HG03280 (cell line): ENCODE measurements at regions not wholly inside any gene's neighbourhood (a gene's known extent, or its start where the extent isn't known, plus 50 kb on each side); places are given as distances from the start of the nearest gene placed in this dataset.
A peak's percentile ranks its signal among the peaks of the same experiment; 100 is the strongest.
"Not testable (repeated sequence)": the region's sequence is repeated elsewhere in the genome, so short reads cannot be mapped to it uniquely, and the experiment has no call there.

Experiments
- ATAC-seq: cut with Tn5 transposase; IDR thresholded peaks from one replicate; pipeline ENCODE4 v1.9.1; 2021; ENCODE audit warnings: mild to moderate bottlenecking, moderate library complexity; ENCODE audit not compliant: unreplicated experiment

DNA sequence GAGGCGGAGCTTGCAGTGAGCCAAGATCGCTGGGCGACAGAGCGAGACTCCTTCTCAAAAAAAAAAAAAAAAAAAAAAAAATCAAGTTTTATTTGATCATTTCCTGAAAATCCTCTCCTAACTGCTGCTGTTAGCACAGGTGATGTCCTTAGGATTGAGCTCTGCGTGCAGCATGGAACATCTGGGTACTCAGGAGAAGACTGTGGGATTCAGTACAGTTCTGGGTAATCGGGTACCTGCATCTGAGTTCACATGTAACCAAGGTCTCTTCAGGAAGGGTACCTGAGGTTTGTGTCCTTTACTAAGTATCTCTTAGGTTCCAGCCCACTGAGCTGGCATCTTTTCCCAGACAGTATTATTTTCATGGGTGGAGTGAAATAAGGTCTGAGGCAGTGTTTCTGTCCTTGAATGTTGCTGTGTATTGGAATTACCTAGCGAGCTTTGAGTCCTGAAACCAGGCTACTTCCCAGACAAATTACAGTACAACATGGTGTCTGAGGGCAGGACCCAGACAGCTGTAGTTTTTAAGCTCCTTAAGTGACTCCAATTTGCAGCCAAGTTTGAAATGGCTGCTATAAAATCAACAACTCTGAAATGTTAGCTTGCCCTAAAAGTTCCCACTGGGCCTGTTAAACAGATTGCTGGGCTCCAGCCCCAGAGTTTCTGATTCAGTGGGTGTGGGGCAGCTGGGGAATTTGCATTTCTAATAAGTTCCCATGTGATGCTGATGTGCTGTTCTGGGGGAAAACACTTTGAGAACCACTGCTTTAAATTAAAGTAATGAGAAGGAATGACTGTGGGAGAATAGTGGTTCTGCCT is 120.5 kb downstream of the PMAIP1 start:
- no peak for ATAC-seq

DNA sequence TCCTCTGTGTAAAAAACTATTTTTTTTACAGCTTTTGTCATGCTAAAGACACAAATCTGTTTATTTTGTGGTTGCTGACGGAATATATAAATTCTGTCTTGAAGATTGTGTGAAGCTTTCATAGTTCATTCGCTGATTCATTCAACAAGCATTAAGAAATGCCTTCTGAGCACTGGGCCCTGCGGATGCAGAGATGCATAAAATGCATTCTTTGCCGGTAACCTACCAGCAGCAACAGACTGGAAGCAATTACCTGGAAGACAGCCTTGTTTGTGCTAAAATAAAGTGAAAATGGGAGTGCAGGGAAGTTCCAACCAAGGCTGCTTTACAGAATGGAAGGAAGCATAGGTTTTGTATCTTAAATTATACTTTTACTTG is 119.7 kb downstream of the PMAIP1 start:
- no peak for ATAC-seq

DNA sequence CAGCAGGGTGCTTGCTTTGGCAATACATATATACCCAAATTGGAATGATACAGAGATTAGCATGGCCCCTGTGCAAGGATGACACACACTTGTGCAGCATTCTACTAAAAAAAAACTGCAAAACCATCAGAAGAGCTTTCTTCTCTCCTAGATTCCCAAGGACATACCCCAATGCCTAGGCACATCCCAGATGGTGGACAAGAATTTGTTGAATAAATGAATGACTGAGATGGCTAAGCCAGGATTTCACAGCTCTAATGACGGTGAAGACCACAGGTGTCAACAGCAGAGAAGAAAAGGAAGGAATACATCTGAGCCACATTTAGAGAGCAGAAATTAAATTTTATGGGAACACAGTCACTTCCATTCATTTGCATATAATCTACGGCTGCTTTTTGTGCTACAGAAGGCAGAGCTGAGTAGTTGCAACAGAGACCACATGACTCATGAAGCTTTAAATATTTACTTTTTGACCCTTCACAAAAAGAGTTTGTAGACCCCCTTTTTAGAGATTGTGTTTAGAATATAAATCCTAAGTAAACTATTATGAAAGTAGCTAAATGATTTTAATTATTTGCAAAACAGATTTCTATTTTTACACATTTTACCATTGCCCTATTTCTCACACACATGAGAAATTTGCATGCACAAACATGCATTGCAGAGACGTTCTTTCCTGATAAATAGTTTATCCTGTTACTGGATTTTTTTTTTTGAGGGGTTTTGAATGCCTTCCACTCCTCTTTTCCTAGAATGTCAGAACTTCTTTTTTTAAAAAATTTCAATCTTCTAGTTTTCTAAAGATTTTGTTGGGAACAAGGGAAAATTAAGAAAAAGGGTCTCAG is 119.0 kb downstream of the PMAIP1 start:
- ATAC-seq: no peak

DNA sequence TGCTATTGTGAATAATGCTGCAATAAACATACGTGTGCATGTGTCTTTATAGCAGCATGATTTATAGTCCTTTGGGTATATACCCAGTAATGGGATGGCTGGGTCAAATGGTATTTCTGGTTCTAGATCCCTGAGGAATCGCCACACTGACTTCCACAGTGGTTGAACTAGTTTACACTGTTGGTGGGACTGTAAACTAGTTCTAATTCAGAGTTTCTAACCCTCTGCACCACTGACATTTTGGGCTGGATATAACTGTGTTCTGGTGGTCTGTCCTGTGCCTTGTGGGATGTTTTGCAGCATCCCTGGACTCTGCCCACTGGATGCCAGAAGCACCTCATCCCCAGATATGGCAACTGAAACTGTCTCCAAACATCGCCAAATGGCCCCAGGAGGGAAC is 118.3 kb downstream of the PMAIP1 start:
- not testable (repeated sequence) for ATAC-seq

DNA sequence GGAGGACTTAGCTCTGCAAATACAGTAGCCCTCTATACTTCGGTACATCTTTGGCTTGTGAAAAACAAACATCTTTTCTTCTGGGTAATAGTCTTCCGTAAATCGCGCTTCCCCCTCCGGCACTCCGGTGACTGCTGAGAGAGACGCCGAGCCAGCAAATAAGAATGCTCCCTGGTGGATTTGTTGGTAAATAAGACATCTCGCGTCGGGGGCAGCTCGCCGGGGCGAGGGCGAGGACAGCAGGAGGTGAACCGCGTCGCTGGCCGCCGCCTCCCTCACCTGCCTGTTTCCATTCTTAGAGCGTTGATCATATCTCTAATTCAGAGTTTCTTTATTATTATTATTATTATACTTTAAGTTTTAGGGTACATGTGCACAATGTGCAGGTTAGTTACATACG is 117.6 kb downstream of the PMAIP1 start:
- ATAC-seq: no peak

DNA sequence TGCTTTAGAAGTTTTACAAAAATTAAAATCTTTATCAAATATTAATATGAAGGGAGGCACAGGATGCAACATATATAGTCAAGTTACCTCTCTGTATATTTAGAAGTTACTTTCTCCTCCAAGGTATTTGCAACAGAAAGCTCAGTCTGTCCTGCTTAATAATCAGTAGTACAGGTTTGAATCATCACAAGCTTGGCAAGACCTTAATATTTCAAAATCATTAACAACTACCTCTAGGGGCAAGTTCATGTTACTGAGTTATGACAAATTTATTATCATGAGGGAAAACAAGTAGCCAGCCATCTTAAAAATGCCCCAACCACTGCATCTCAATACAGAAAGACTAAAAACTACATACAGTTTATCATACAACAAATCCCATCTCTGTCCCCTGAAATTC is 116.0 kb downstream of the PMAIP1 start:
- ATAC-seq: not testable (repeated sequence)

DNA sequence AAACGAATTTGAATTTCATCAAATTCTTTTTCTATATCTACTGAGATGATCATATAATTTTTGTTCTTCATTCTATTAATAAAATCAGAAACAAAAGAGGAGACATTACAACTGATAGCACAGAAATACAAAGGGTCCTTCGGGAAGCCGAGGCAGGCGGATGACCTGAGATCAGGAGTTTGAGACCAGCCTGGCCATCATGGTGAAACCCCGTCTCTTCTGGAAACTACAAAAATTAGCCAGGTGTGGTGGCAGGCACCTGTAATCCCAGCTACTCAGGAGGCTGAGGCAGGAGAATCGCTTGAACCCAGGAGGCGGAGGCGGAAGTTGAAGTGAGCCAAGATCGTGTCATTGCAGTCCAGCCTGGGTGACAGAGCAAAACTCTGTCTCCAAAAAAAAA is 113.4 kb downstream of the PMAIP1 start:
- ATAC-seq: not testable (repeated sequence)

DNA sequence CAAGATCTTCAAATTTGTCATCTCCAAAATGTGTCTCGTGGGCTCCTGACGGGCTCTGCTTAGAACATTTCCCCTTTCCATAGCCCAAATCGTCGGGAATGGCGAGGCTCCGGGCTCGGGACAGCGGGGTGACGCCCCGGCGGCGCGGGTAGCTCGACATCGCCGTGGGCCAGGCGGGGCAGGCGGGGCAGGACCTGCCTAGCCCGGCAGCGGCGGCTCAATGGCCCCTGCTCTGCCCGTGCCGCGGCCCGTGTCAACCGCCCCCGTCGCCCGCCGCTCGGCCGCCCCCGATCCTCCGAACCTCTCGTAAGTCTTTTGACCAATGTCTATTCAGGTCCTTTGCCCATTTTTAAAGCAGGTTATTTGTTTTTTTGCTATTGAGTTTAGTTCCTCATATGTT is 111.2 kb downstream of the PMAIP1 start:
- ATAC-seq: no peak

DNA sequence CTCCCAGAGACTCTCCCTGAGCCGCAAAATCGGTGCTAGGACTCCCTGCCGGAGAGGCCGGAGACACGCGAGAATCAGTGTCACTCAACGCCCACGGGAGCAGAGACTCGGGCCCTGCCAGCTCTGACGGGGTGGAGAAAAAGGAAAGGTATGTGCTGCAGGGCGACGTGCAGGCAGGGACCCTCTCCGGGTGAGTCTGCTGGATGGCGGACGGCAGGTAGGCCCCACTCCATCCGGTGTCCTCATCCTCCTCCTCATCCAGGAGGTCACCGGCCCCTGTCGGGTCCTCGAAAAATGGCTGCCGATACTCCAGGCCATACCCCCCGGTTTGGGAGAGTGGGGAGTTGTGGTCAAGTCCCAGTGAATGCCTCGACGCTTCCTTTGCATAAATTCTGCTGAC is 110.7 kb downstream of the PMAIP1 start:
- ATAC-seq: no peak

DNA sequence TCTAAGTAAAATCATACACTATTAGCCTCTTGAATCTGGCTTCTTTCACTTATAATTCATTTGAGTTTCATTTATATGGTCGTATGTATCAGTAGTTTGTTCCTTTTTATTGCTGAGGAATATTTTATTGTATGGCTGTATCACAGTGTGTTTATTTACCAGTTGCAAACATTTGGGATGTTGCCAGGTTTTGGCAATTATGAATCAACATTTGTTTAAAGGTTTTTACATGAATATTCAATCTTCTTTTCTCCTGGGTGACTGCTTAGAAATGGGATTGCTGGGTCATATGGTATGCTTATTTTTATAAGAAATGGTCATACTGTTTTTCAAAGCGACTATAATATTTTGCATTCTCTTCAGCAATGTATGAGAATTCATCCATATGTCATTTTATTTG is 107.9 kb downstream of the PMAIP1 start:
- ATAC-seq: no peak

DNA sequence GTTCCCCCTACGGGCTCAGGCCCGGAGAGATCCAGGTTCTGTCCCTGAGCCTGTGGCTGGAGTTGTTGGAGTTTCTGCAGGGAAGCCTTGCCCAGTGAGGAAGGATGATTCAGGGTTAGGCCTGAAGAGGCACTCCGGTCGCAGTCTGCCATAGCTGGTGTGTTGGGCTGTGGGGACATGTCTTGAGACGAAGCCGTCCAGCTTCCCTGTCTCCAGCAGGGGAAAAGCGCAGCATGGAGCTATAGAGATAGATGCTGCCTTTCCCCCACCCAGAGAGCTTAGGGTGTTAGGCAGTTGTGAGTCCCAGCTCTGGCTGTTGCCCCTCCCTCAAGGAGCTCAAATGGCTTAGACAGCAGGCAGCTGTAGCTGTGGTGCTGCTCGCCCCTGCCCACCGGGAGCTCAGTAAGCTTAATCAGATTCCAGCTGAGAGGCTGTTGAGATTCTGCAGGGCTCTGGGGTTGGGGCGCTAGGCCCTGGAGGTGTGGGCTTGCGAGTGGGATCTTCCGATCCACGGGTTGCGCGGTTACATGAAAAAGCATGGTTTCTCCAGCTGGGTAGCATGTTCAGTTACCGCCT is 103.9 kb downstream of the PMAIP1 start:
- no peak for ATAC-seq

DNA sequence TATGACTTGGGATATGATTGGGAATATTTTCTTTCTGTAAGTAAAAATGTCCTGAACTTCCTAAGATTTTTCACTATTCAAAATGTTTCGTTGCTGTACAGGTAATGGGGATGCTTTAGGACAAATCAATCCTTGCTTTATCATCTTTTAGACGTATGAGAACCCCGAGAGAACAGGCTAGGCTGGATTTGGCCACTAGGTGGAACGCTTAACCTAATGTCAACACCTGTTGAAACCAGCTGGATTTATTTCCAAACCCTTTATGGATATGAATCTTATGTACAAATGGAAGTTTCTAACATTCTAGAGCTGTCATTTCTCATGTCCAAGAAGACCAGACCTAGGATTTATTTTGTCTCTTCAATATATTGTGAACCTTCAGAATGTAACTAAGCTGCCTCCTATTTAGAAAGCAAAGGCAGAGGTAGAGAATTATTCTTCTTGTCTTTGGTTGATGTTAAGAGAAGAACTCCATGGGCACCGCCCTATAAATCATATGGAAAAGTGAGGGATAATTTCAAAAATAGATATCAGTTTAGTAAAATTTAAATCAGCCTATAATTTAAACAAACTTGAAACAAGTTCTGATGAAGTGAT is 96.7 kb downstream of the PMAIP1 start:
- peak; percentile 85 for ATAC-seq

DNA sequence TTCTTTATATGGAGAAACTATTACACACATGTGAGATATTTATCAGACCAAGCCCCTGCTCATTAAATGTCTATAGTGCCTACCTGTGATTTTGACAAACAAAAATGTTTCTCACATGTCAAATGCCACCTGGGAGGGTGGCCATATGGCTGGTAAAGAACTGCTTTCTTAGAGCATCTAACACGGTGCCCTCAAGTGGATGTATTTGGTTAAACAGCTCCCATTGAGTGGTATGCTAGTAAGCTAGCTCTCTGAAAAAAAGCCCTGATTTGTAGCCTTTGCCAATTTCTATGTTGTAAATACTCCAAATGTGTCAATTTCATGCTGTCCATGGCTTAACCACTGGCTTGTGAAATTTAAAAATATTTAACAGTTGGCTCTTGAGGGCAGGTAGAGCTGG is 94.6 kb downstream of the PMAIP1 start:
- ATAC-seq: no peak

DNA sequence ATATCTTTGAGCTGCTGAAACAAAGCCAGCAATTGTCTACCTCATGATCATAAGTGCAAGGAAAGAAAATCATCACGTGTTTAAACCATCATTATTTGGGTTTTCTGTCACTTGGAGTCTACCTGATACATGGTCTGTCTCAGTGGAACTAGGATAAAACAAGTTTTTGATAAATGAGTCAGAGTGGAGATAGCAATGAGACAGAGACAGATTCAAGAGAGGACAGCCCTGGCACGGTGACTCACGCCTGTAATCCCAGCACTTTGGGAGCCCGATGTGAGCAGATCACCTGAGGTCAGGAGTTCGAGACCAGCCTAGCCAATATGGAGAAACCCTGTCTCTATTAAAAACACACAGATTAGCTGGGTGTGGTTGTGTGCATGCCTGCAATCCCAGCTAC is 93.8 kb downstream of the PMAIP1 start:
- no peak for ATAC-seq

DNA sequence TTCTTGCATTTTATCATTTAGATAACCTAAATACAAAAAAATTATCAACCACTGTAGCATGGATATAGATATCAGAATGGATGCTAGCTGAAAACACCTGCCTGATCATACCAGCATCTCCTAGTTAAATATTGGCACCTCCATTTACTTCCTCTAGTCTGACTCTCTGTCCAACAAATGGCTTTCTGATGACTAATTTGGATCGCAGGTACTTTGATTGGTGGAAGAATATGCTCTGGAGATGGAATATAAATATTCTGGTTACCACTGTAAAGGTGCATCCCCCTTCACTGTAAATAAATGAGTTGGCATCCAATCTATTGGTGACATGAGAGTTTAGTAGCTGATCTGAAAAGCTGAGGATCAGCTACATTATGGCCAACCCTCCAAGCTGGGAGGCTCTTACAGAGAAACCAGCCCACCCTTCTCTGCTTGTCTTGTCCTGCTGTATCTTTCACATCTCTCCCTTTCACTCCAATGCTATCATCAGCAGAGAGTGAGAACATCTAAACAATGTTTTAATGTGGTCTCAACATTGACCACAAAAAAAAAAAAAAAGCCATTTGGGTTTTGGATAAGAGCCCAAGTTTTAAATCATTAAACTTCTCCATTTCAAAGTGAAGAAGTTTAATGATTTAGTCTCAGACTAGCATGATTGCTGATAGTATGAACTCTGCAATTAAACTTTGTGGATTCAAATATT is 90.5 kb downstream of the PMAIP1 start:
- no peak for ATAC-seq

DNA sequence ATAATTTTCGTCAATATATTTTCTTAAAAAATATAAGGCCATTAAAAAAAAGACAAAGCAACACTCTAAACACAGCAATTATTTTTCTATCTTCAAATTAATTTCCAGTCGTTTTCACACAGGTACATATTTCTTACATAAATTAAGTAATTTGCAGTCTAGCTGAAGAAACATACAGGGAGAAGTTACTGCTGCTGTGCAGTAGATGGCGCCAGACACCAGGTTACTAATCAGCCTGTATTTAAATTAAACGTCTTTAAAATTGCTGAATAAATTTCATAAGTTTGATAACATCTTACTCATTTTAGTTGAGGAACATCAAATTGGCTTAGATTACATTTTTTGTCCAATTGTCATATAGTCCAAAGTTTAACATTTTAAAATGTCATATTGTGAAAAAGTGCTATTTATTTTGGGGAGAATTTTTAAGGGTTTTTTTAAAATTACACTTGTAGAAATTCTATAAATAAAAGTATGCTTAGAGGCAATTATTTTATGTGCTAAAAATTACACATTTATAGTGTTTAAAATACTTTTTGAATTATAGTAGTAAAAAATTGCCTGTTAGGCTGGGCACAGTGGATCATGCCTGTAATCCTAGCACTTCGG is 88.4 kb downstream of the PMAIP1 start:
- peak; percentile 70 for ATAC-seq

DNA sequence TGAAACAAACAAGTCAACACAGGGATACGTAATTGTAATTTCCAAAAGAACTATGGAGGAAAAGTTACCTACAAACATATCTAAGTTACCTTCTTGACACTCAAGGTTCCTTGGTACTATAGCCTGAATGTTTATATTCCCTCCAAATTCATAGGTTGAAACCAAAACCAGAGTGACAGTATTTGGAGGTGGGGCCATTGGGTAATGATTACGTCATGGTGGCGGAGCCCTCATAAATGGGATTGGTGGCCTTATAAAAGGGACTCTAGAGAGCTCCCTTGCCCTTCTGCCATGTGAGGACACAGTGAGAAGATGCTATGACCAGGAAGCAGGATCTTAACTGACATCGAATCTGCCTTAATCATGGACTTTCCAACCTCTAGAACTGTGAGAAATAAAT is 87.3 kb downstream of the PMAIP1 start:
- no peak for ATAC-seq

DNA sequence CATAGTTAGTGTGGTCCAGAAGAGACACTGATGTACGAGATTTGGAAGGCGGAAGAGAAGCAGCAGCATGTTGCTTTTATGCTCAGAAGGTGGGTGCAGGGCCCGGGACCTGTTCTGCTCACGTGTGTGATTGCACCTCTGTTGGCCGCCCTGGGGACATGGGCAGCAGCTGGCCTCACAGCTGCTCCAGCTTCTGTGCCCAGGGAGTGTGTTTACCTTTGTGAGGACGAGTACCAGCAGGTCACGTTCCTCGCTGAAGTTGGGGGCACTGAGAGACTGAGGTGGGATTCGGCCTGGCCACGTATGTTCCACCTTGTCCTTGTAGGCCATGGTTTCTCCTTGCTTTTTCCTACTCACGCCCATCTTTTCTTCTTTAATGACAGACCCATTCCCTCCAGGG is 86.3 kb downstream of the PMAIP1 start:
- no peak for ATAC-seq

DNA sequence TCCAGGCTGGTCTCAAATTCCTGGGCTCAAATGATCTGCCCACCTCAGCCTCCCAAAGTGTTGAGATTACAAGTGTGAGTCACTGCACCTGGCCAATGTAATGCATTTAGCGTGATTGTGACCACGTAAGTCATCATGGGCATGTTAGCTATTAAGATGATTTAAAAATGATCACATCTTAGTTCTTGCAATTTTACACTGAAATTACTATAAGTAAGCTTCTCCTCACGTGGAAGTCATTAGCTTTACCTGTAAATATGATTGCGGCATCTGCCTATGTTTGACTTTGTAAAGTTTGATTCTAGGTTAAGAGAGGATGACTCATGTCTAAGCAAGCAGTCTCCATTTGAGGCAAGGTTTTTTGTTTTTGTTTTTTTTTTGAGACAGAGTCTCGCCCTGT is 85.5 kb downstream of the PMAIP1 start:
- ATAC-seq: no peak

DNA sequence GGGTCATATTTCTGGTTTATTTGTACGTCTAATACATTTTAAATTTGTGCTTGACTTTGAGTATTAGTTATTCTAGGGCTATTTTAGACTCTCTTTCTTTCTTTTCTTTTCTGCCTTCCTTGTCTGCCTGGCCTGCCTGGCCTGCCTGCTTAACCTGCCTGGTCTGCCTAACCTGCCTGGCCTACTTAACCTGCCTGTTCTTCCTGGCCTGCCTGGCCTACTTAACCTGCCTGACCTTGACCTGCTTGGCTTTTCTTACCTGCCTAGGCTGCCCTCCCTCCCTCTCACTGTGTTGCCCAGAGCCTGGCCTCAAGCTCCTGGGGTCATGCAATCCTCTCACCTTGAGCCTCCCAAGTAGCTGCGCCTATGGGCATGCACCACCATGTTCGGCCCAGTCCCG is 83.7 kb downstream of the PMAIP1 start:
- no peak for ATAC-seq
